A549 (cell line): ENCODE measurements at regions not wholly inside any gene's neighbourhood (a gene's known extent, or its start where the extent isn't known, plus 50 kb on each side); places are given as distances from the start of the nearest gene placed in this dataset.

Experiments used
- ATAC-seq, 2 experiments: fragments of 200-7000 bp in 1 of 2; fragments of >200 bp in 1 of 2; cut with Nextera tagmentation in 1 of 2; cut with Tn5 transposase in 1 of 2; 3 replicates each; pipeline versions ENCODE4 v1.8.0 to v1.9.1; 2018 to 2020; ENCODE audit warnings: mild to moderate bottlenecking in 1 of 2, moderate library complexity in 1 of 2
- CTCF ChIA-PET: fragments of 300-600 bp; sonication (Branson Sonifier 250); formaldehyde crosslinking; extraction: SDS; loops from one replicate; lab custom pipeline; 2021; ENCODE audit warnings: antibody characterized with exemption, inconsistent platforms; lab: Yijun Ruan, JAX
- POLR2A ChIA-PET: fragments of 350-600 bp; formaldehyde crosslinking; extraction: SDS; loops from one replicate; lab custom pipeline; 2021; ENCODE audit warnings: antibody characterized with exemption, inconsistent platforms; lab: Yijun Ruan, JAX
- DNase-seq, 2 experiments: peaks; one replicate each; pipeline versions ENCODE4 v3.0.0 to v3.0.0-alpha.2; 2011 to 2016; ENCODE audit warnings: low read depth in 1 of 2, low spot score in 1 of 2
- FAIRE-seq: peaks from 2 replicates; lab custom pipeline; 2011; peaks lifted over from hg19 to GRCh38; lab: Jason Lieb, UNC
- H3K27ac ChIP-seq, 2 experiments: fragments of >200 bp; sonication (Bioruptor Twin); formaldehyde crosslinking; 3 replicates each; pipeline ENCODE4 v1.5.1; 2016 to 2017
- H3K4me1 ChIP-seq: fragments of >200 bp; sonication (Bioruptor Twin); formaldehyde crosslinking; 3 replicates; pipeline ENCODE4 v1.6.1; 2016
- H3K4me2 ChIP-seq: fragments of >200 bp; sonication (Bioruptor Twin); formaldehyde crosslinking; 3 replicates; pipeline ENCODE4 v1.6.1; 2016
- H3K4me3 ChIP-seq: fragments of >200 bp; sonication (Bioruptor Twin); formaldehyde crosslinking; 3 replicates; pipeline ENCODE4 v1.5.1; 2016
- H3K9me3 ChIP-seq: fragments of >200 bp; sonication (Bioruptor Twin); formaldehyde crosslinking; 3 replicates; pipeline ENCODE4 v1.6.1; 2016
- ESRRA ChIP-seq: fragments of 150-350 bp; IDR thresholded peaks from 2 replicates; pipeline ENCODE4 v1.6.1; 2014; ENCODE audit warnings: mild to moderate bottlenecking, low read length, borderline replicate concordance
- FOSL2 ChIP-seq, 2 experiments: fragments of 450-650 bp in 1 of 2; fragments of >200 bp in 1 of 2; sonication (Bioruptor Twin) in 1 of 2; formaldehyde crosslinking; IDR thresholded peaks; 2 replicates each; pipeline versions ENCODE4 v1.5.0 to v1.6.1; 2016 to 2020; ENCODE audit warnings: mild to moderate bottlenecking in 1 of 2, moderate library complexity in 1 of 2
- HDAC2 ChIP-seq: fragments of 200-600 bp; sonication (generic); IDR thresholded peaks from 2 replicates; pipeline ENCODE4 v1.6.1; 2016
- HEYL ChIP-seq: fragments of 250-450 bp; sonication (Bioruptor Pico); IDR thresholded peaks from 2 replicates; pipeline ENCODE4 v1.8.0; 2021; ENCODE audit warnings: mild to moderate bottlenecking, moderate library complexity
- HOXB5 ChIP-seq: fragments of 250-450 bp; sonication (Bioruptor Pico); IDR thresholded peaks from 2 replicates; pipeline ENCODE4 v1.5.0; 2020; ENCODE audit warnings: mild to moderate bottlenecking, moderate library complexity
- JUN ChIP-seq, 2 experiments: fragments of >200 bp; sonication (Bioruptor Twin); formaldehyde crosslinking; IDR thresholded peaks; 2 replicates in 1 of 2; 3 replicates in 1 of 2; pipeline ENCODE4 v1.6.1; 2016 to 2017
- JUNB ChIP-seq: fragments of >200 bp; sonication (Bioruptor Twin); formaldehyde crosslinking; IDR thresholded peaks from 2 replicates; pipeline ENCODE4 v1.6.1; 2016
- MAFK ChIP-seq: fragments of 450-650 bp; IDR thresholded peaks from 2 replicates; pipeline ENCODE4 v1.6.1; 2014; ENCODE audit not compliant: partially characterized antibody
- MAZ ChIP-seq: fragments of 150-350 bp; IDR thresholded peaks from 2 replicates; pipeline ENCODE4 v1.6.1; 2014; ENCODE audit warnings: antibody characterized with exemption, low read depth, low read length, borderline replicate concordance
- MYC ChIP-seq: IDR thresholded peaks from 2 replicates; pipeline ENCODE4 v1.6.1; 2012; ENCODE audit warnings: mild to moderate bottlenecking, inconsistent platforms, low read length, improper control_type of control experiment, borderline replicate concordance
- NFE2L2 ChIP-seq: fragments of 150-350 bp; conservative IDR thresholded peaks from 2 replicates; pipeline ENCODE4 v1.6.1; 2014; ENCODE audit warnings: low read length
- NR3C1 ChIP-seq: fragments of >200 bp; sonication (Bioruptor Twin); formaldehyde crosslinking; IDR thresholded peaks from 3 replicates; pipeline ENCODE4 v1.6.1; 2017
- PHF8 ChIP-seq: fragments of 200-600 bp; sonication (generic); IDR thresholded peaks from 2 replicates; pipeline ENCODE4 v1.6.1; 2016; ENCODE audit warnings: low read depth, mild to moderate bottlenecking, antibody characterized with exemption, moderate library complexity, borderline replicate concordance
- POLR2A ChIP-seq: IDR thresholded peaks from 2 replicates; pipeline ENCODE4 v1.6.1; 2012; ENCODE audit warnings: mild to moderate bottlenecking, low read length
- RARB ChIP-seq: fragments of 250-450 bp; sonication (Bioruptor Pico); IDR thresholded peaks from 2 replicates; pipeline ENCODE4 v1.8.0; 2021; ENCODE audit warnings: mild to moderate bottlenecking, moderate library complexity
- RCOR1 ChIP-seq: fragments of 150-350 bp; IDR thresholded peaks from 2 replicates; pipeline ENCODE4 v1.6.1; 2014; ENCODE audit warnings: antibody characterized with exemption, low read length, low read depth
- RFX5 ChIP-seq: fragments of 450-650 bp; IDR thresholded peaks from 2 replicates; pipeline ENCODE4 v1.7.1; 2014; ENCODE audit warnings: antibody characterized with exemption, mild to moderate bottlenecking, moderate library complexity
- SMC3 ChIP-seq: fragments of >200 bp; sonication (Bioruptor Twin); formaldehyde crosslinking; IDR thresholded peaks from 3 replicates; pipeline ENCODE4 v1.6.1; 2018; ENCODE audit warnings: inconsistent platforms
- USF2 ChIP-seq: fragments of 450-650 bp; IDR thresholded peaks from 2 replicates; pipeline ENCODE4 v1.6.1; 2014; ENCODE audit warnings: antibody characterized with exemption
- ZFP36 ChIP-seq: fragments of 450-650 bp; IDR thresholded peaks from 2 replicates; pipeline ENCODE4 v1.6.1; 2014; ENCODE audit warnings: borderline replicate concordance; ENCODE audit not compliant: partially characterized antibody
- ZSCAN20 ChIP-seq: fragments of 250-450 bp; sonication (Bioruptor Pico); IDR thresholded peaks from 2 replicates; pipeline ENCODE4 v1.8.0; 2022; ENCODE audit warnings: mild to moderate bottlenecking, moderate library complexity
- WGBS: methylation state at CpG from one replicate; pipeline ENCODE4 v1.1.6; 2017; ENCODE audit errors: missing lambda C conversion rate; 5-methylcytosine and 5-hydroxymethylcytosine counted together
- TF ChIP-seq, protein P1 (sequence below): fragments of 250-450 bp; sonication (Bioruptor Pico); IDR thresholded peaks from 2 replicates; pipeline ENCODE4 v1.5.0; 2020; ENCODE audit warnings: low read depth, mild to moderate bottlenecking, moderate library complexity
- TF ChIP-seq, protein P2 (sequence below): fragments of >200 bp; sonication (Bioruptor Twin); formaldehyde crosslinking; IDR thresholded peaks from 2 replicates; pipeline ENCODE4 v1.6.1; 2016
- TF ChIP-seq, protein P3 (sequence below): fragments of >200 bp; sonication (Bioruptor Twin); formaldehyde crosslinking; IDR thresholded peaks from 3 replicates; pipeline ENCODE4 v1.6.1; 2016
- TF ChIP-seq, protein P4 (sequence below): fragments of 200-600 bp; sonication (generic); IDR thresholded peaks from 2 replicates; pipeline ENCODE4 v1.6.1; 2016; ENCODE audit warnings: antibody characterized with exemption, mild to moderate bottlenecking, moderate library complexity

DNA sequence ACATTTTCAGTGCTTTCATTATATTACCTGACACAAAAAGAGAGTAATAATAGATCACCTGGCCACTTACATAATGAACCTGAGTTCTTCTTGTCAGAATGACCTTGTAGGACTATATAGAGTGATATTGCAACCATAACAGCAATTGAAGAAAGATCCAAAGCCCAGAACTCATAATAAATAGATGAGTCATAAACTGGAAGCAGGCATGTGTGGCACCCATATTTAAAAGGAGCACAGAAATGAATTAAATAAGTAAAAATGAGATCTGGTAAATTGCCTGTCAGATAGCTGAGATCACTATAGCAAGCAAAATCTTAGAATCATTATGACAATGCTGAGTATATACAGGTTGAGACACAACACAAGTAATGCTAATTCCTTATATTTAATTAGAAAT is 331.8 kb downstream of the AASDHPPT start:
- H3K9me3 ChIP-seq: no peaks in the 10 kb centered on the region
- no peak overlapping the region for H3K4me2 ChIP-seq
- H3K27ac ChIP-seq: no peak overlapping the region
- ChIA-PET POLR2A (no interaction called here), CTCF (no interaction called here)
- TF ChIP-seq RCOR1 (no peak), NFE2L2 (no peak), HDAC2 (no peak), SMC3 (no peak), RARB (CRISPR knock-in tag) (no peak)
- no peak overlapping the region for H3K4me3 ChIP-seq
- ATAC-seq (no peak), DNase-seq (no peak), FAIRE-seq (no peak)
- no peaks in the 10 kb centered on the region for H3K4me1 ChIP-seq

- POLR2A ChIA-PET: no interaction called here
- no peak for FAIRE-seq
Observed at GRCh38 chr11:106409671-106410070, 332.2 kb downstream of the AASDHPPT start.

DNA sequence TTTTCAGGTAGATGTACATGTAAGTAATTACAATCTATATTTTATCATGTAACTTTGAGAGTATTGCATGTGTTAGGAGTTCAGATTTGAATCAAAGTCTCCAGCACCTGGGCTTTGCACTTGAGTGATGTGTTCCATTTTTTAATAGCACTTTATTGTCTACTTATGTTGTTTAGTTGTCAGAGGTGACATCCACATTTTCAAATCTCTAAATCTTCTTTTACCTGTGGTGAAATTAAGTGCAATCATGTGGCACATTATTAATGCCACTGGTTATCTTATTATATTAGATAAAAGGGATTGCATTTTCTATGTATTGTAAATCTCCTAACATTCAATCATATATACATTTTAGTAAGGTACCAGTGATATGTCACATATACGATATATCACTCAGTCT is 333.4 kb downstream of the AASDHPPT start:
- POLR2A ChIA-PET: no interaction called here
- CTCF ChIA-PET: no interaction called here
- Histone ChIP-seq H3K4me3 (no peak overlapping the region), H3K4me2 (no peak overlapping the region), H3K27ac (no peak overlapping the region), H3K4me1 (no peaks in the 10 kb centered on the region), H3K9me3 (no peaks in the 10 kb centered on the region)
- WGBS: 71% methylated on average over 1 of the region's 1 CpG
- FAIRE-seq (no peak), ATAC-seq (no peak), DNase-seq (no peak)
- TF ChIP-seq NR3C1 (no peak), USF2 (no peak), HOXB5 (CRISPR knock-in tag) (no peak), PHF8 (no peak), ZSCAN20 (CRISPR knock-in tag) (no peak), FOSL2 (IDR thresholded peaks at IDR 0.05) (no peak), FOSL2 (CRISPR knock-in tag; IDR thresholded peaks at IDR 0.05) (no peak), SMC3 (no peak)
- TF ChIP-seq, protein P1, sequence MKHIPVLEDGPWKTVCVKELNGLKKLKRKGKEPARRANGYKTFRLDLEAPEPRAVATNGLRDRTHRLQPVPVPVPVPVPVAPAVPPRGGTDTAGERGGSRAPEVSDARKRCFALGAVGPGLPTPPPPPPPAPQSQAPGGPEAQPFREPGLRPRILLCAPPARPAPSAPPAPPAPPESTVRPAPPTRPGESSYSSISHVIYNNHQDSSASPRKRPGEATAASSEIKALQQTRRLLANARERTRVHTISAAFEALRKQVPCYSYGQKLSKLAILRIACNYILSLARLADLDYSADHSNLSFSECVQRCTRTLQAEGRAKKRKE (CRISPR knock-in tag): no peak

More at GRCh38 chr11:106409671-106410070, 332.2 kb downstream of the AASDHPPT start:
- DNase-seq (no peak), ATAC-seq (no peak)
- 64% methylated on average over 2 of the region's 2 CpGs for WGBS
- H3K4me2 ChIP-seq: no peak overlapping the region
- H3K4me1 ChIP-seq: no peaks in the 10 kb centered on the region
- CTCF ChIA-PET: no interaction called here
- TF ChIP-seq MAFK: no peak
- TF ChIP-seq, protein P2, sequence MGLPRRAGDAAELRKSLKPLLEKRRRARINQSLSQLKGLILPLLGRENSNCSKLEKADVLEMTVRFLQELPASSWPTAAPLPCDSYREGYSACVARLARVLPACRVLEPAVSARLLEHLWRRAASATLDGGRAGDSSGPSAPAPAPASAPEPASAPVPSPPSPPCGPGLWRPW: no peak
- no peak overlapping the region for H3K4me3 ChIP-seq
- no peak overlapping the region for H3K27ac ChIP-seq
- H3K9me3 ChIP-seq: no peaks in the 10 kb centered on the region

GRCh38 chr11:106413222-106413621 is 335.8 kb downstream of the AASDHPPT start:
- no peak for DNase-seq
- ATAC-seq: no peak
- Histone ChIP-seq H3K4me1 (no peaks in the 10 kb centered on the region), H3K4me3 (no peak overlapping the region), H3K9me3 (no peaks in the 10 kb centered on the region), H3K4me2 (no peak overlapping the region), H3K27ac (no peak overlapping the region)
- CTCF ChIA-PET: no interaction called here
- TF ChIP-seq MYC (no peak), SMC3 (no peak), ZFP36 (no peak), RFX5 (no peak), NFE2L2 (no peak), MAZ (no peak), POLR2A (no peak), JUNB (no peak), HEYL (CRISPR knock-in tag) (no peak), JUN (IDR thresholded peaks at IDR 0.05) (no peak), ESRRA (no peak)
- TF ChIP-seq, protein P3, sequence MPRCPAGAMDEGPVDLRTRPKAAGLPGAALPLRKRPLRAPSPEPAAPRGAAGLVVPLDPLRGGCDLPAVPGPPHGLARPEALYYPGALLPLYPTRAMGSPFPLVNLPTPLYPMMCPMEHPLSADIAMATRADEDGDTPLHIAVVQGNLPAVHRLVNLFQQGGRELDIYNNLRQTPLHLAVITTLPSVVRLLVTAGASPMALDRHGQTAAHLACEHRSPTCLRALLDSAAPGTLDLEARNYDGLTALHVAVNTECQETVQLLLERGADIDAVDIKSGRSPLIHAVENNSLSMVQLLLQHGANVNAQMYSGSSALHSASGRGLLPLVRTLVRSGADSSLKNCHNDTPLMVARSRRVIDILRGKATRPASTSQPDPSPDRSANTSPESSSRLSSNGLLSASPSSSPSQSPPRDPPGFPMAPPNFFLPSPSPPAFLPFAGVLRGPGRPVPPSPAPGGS: no peak
- TF ChIP-seq, protein P4, sequence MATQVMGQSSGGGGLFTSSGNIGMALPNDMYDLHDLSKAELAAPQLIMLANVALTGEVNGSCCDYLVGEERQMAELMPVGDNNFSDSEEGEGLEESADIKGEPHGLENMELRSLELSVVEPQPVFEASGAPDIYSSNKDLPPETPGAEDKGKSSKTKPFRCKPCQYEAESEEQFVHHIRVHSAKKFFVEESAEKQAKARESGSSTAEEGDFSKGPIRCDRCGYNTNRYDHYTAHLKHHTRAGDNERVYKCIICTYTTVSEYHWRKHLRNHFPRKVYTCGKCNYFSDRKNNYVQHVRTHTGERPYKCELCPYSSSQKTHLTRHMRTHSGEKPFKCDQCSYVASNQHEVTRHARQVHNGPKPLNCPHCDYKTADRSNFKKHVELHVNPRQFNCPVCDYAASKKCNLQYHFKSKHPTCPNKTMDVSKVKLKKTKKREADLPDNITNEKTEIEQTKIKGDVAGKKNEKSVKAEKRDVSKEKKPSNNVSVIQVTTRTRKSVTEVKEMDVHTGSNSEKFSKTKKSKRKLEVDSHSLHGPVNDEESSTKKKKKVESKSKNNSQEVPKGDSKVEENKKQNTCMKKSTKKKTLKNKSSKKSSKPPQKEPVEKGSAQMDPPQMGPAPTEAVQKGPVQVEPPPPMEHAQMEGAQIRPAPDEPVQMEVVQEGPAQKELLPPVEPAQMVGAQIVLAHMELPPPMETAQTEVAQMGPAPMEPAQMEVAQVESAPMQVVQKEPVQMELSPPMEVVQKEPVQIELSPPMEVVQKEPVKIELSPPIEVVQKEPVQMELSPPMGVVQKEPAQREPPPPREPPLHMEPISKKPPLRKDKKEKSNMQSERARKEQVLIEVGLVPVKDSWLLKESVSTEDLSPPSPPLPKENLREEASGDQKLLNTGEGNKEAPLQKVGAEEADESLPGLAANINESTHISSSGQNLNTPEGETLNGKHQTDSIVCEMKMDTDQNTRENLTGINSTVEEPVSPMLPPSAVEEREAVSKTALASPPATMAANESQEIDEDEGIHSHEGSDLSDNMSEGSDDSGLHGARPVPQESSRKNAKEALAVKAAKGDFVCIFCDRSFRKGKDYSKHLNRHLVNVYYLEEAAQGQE: no peak
- POLR2A ChIA-PET: no interaction called here
- FAIRE-seq: no peak
- WGBS: 48% methylated on average over 1 of the region's 1 CpG
